ENCODE measurements at regions not wholly inside any gene's neighbourhood (a gene's known extent, or its start where the extent isn't known, plus 50 kb on each side); places are given as distances from the start of the nearest gene placed in this dataset.

GRCh38 chr7:73966941-73967831, 60.8 kb upstream of the ELN start:
- H3K27ac ChIP-seq (ENCODE audit: insufficient read depth, low read length) = no peak overlapping the region
- WGBS, 2 experiments (ENCODE audit: extremely low coverage in 2 of 2, insufficient read length in 1 of 2) = 67% methylated on average over 4 of the region's 11 CpGs; no CpG with 5 or more reads in 1 of the 2 experiments
- no peak overlapping the region for H3K4ac ChIP-seq (ENCODE audit: low read depth, low read length)
- no peaks in the 10 kb centered on the region for H4K20me1 ChIP-seq (ENCODE audit: insufficient read depth, low read length)
- no peak overlapping the region for H2AK5ac ChIP-seq (ENCODE audit: low read depth, low read length)
- H3K56ac ChIP-seq (ENCODE audit: extremely low read depth, insufficient read depth, low read length) = no peak overlapping the region
- no peak overlapping the region for H2BK5ac ChIP-seq (ENCODE audit: low read depth, low read length, poor library complexity, severe bottlenecking)
- no peak overlapping the region for H4K91ac ChIP-seq (ENCODE audit: insufficient read depth, low read depth, low read length)
- no peaks in the 10 kb centered on the region for H3K36me3 ChIP-seq (ENCODE audit: control insufficient read depth, insufficient read depth, low read length)
- no peak overlapping the region for H3K23ac ChIP-seq (ENCODE audit: low read depth, low read length)
- H4K5ac ChIP-seq (ENCODE audit: low read depth, low read length) = no peak overlapping the region
- H2AK9ac ChIP-seq (replicated peaks; ENCODE audit: low read depth, low read length, poor library complexity) = no peak overlapping the region
- H2BK120ac ChIP-seq (ENCODE audit: low read depth, low read length) = no peak overlapping the region
- intact Hi-C loops (cut with micrococcal nuclease) (no loop called here), dilution Hi-C loops (cut with HindIII; ENCODE audit: low sequenced_read_pairs, unreplicated experiment) (no loop called here), in situ Hi-C loops (cut with MboI; ENCODE audit: low sequenced_read_pairs) (no loop called here)
- peaks cover 9% of the 10 kb centered on the region for H3K9me3 ChIP-seq (ENCODE audit: control insufficient read depth, insufficient read depth, low read length)
- ATAC-seq (ENCODE audit: low read depth) (no peak), DNase-seq (no peak)
- H2AFZ ChIP-seq (replicated peaks; ENCODE audit: low read length, poor library complexity) = no peak overlapping the region
- ChIA-PET POLR2A (ENCODE audit: unreplicated experiment) (no interaction called here), CTCF (interaction anchor here (0.6 kb wide), 1 partner anchor 16 kb away, joined by 4 read pairs; no protein-coding TSS in a partner anchor)
- H3K4me1 ChIP-seq (ENCODE audit: control insufficient read depth, insufficient read depth, low read length) = peaks cover 3% of the 10 kb centered on the region
- no peak overlapping the region for H3K4me3 ChIP-seq (ENCODE audit: insufficient read depth, low read depth, low read length)
- no peak overlapping the region for H2BK20ac ChIP-seq (ENCODE audit: low read depth, low read length)
- no peak overlapping the region for H2BK15ac ChIP-seq (ENCODE audit: low read depth, low read length)
- no peak overlapping the region for H3K14ac ChIP-seq (replicated peaks; ENCODE audit: low read depth, low read length)
- H3K4me2 ChIP-seq (ENCODE audit: low read depth, low read length) = no peak overlapping the region
- no peak overlapping the region for H4K8ac ChIP-seq (ENCODE audit: low read depth in 2 of 2, low read length in 2 of 2)
- H3K9ac ChIP-seq (ENCODE audit: low read depth, low read length) = no peak overlapping the region
- no peaks in the 10 kb centered on the region for H3K9me1 ChIP-seq (ENCODE audit: insufficient read depth, low read length)
- H3K79me1 ChIP-seq (ENCODE audit: low read depth in 1 of 2, low read length in 2 of 2) = no peaks in the 10 kb centered on the region
- no peaks in the 10 kb centered on the region for H3K27me3 ChIP-seq (ENCODE audit: control insufficient read depth, insufficient read depth, low read length)
- no peak overlapping the region for H3K18ac ChIP-seq (ENCODE audit: low read depth, low read length)
- BruUV-seq (replicated peaks) = no TSS peak
- TF ChIP-seq POLR2A (IDR thresholded peaks at IDR 0.05; ENCODE audit: low read depth, low read length) = no peak
- TF ChIP-seq CEBPB (IDR thresholded peaks at IDR 0.05; ENCODE audit: low read depth, low read length) = no peak
- no peak for TF ChIP-seq RAD21 (IDR thresholded peaks at IDR 0.05; ENCODE audit: low read length)
- no peak for TF ChIP-seq MAZ (IDR thresholded peaks at IDR 0.05; ENCODE audit: borderline replicate concordance, low read depth, low read length)
- TF ChIP-seq NFE2L2 (IDR thresholded peaks at IDR 0.05; ENCODE audit: low read depth, low read length) = no peak
- TF ChIP-seq CHD1 (IDR thresholded peaks at IDR 0.05; ENCODE audit: low read depth, low read length) = no peak
- TF ChIP-seq FOS (IDR thresholded peaks at IDR 0.05; ENCODE audit: low read depth, low read length) = no peak
- no peak for TF ChIP-seq ELK1 (IDR thresholded peaks at IDR 0.05; ENCODE audit: borderline replicate concordance, low read depth, low read length)
- no peak for TF ChIP-seq MAFK (IDR thresholded peaks at IDR 0.05; ENCODE audit: low read depth, low read length)
- no peak for TF ChIP-seq RCOR1 (IDR thresholded peaks at IDR 0.05; ENCODE audit: insufficient replicate concordance, low read length)
- no peak for TF ChIP-seq CTCF (conservative IDR thresholded peaks at IDR 0.05; ENCODE audit: low read depth, low read length)
- TF ChIP-seq SMC3 (IDR thresholded peaks at IDR 0.05; ENCODE audit: low read depth, low read length) = no peak
- TF ChIP-seq BHLHE40 (IDR thresholded peaks at IDR 0.05; ENCODE audit: low read depth, low read length) = no peak
- TF ChIP-seq MXI1 (IDR thresholded peaks at IDR 0.05; ENCODE audit: borderline replicate concordance, low read depth, low read length) = no peak
- TF ChIP-seq RFX5 (IDR thresholded peaks at IDR 0.05; ENCODE audit: low read depth, low read length) = no peak

Measured in IMR-90 (cell line).